ENCODE measurements at regions not wholly inside any gene's neighbourhood (a gene's known extent, or its start where the extent isn't known, plus 50 kb on each side); places are given as distances from the start of the nearest gene placed in this dataset.

DNA sequence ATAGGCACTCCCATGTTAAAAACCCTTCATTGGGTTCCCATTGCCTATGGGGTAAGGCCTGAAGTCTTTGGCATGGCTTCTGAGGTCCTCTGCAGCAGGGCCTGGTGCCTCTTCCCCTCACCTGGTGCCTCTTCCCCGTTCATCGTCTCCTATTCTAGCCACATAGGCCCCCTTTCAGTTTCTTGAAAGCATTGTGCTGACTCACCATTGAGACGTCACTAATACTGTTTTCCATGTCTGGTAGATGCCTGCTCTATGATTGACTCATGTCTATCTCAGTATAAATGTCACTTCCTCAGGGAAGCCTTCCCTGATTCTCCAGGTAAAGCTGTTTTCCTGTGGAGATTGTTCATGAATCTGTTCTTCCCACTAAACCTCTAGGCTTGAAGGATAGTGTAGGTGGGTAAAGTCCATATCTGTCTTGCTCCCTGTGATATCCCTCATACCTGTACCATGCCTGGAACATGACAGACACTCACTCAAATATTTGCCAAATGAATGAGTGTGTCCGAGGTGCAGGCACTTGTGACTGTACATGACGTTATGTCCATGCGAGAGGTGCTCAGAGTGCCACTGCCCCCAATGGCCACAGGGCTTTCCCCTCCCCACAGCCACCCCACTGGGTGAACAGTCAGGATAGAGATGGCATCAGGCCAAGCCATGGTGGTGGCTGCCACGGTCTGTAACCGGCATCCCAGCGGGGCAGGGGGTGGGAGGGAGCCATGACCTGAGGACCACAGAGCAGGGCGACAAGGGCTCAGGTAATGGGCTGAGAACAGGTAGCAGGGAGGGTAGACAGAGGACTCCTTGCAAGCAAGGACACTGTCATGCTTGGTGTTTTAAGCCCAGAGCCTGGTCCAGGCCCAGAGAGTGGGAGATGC is 85.2 kb upstream of the FAM20A start:
- H3K4me1 Mint-ChIP-seq = no peaks in the 10 kb centered on the region
- H3K36me3 Mint-ChIP-seq (ENCODE audit: low read depth) = peaks cover 2% of the 10 kb centered on the region
- H3K4me3 Mint-ChIP-seq = no peak overlapping the region
- H3K27me3 Mint-ChIP-seq (ENCODE audit: low read depth) = no peaks in the 10 kb centered on the region
- no peak overlapping the region for H3K27ac Mint-ChIP-seq (ENCODE audit: unreplicated experiment)
- TF ChIP-seq, protein P1, sequence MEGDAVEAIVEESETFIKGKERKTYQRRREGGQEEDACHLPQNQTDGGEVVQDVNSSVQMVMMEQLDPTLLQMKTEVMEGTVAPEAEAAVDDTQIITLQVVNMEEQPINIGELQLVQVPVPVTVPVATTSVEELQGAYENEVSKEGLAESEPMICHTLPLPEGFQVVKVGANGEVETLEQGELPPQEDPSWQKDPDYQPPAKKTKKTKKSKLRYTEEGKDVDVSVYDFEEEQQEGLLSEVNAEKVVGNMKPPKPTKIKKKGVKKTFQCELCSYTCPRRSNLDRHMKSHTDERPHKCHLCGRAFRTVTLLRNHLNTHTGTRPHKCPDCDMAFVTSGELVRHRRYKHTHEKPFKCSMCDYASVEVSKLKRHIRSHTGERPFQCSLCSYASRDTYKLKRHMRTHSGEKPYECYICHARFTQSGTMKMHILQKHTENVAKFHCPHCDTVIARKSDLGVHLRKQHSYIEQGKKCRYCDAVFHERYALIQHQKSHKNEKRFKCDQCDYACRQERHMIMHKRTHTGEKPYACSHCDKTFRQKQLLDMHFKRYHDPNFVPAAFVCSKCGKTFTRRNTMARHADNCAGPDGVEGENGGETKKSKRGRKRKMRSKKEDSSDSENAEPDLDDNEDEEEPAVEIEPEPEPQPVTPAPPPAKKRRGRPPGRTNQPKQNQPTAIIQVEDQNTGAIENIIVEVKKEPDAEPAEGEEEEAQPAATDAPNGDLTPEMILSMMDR (conservative IDR thresholded peaks at IDR 0.05) = no peak
- no peak for DNase-seq (ENCODE audit: low read depth, low spot score)
- peaks cover 14% of the 10 kb centered on the region for H3K9me3 Mint-ChIP-seq

- no peaks in the 10 kb centered on the region for H3K4me1 Mint-ChIP-seq
- H3K27me3 Mint-ChIP-seq (ENCODE audit: low read depth) = no peaks in the 10 kb centered on the region
- H3K4me3 Mint-ChIP-seq = no peak overlapping the region
- H3K9me3 Mint-ChIP-seq = peaks cover 14% of the 10 kb centered on the region
- peaks cover 2% of the 10 kb centered on the region for H3K36me3 Mint-ChIP-seq (ENCODE audit: low read depth)
- no peak for DNase-seq (ENCODE audit: low read depth, low spot score)
- TF ChIP-seq, protein P1 (conservative IDR thresholded peaks at IDR 0.05) = no peak
- H3K27ac Mint-ChIP-seq (ENCODE audit: unreplicated experiment) = no peak overlapping the region
Measured at GRCh38 chr17:68684949-68685357, 83.8 kb upstream of the FAM20A start.

DNA sequence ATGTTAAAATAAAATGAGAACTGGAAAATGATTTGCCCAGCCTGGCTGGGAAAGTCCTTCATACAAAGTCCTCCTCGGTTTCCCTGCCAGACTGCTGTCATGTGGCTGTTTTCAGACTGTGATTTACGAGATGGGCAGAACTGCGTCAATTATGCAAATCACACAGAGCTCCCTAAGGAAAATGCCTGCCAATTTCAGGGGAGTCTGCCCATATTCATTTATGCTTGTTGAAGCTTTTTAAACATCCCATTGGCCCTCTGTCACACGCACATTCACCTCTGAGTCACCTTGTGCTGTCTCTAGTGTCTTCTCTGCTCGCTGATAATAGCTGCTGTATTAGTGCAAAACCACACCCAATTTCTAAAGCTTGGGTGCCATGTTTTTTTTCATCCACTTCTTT is 81.7 kb upstream of the FAM20A start:
- H3K4me3 Mint-ChIP-seq = no peak overlapping the region
- TF ChIP-seq, protein P1 (conservative IDR thresholded peaks at IDR 0.05) = no peak
- H3K9me3 Mint-ChIP-seq = peaks cover 17% of the 10 kb centered on the region
- no peaks in the 10 kb centered on the region for H3K4me1 Mint-ChIP-seq
- peaks cover 2% of the 10 kb centered on the region for H3K36me3 Mint-ChIP-seq (ENCODE audit: low read depth)
- DNase-seq (ENCODE audit: low read depth, low spot score) = no peak
- no peak overlapping the region for H3K27ac Mint-ChIP-seq (ENCODE audit: unreplicated experiment)
- no peaks in the 10 kb centered on the region for H3K27me3 Mint-ChIP-seq (ENCODE audit: low read depth)

GRCh38 chr17:68679882-68680281 is 78.7 kb upstream of the FAM20A start:
- H3K4me3 Mint-ChIP-seq = no peak overlapping the region
- no peak overlapping the region for H3K27ac Mint-ChIP-seq (ENCODE audit: unreplicated experiment)
- TF ChIP-seq, protein P1 (conservative IDR thresholded peaks at IDR 0.05) = no peak

DNA sequence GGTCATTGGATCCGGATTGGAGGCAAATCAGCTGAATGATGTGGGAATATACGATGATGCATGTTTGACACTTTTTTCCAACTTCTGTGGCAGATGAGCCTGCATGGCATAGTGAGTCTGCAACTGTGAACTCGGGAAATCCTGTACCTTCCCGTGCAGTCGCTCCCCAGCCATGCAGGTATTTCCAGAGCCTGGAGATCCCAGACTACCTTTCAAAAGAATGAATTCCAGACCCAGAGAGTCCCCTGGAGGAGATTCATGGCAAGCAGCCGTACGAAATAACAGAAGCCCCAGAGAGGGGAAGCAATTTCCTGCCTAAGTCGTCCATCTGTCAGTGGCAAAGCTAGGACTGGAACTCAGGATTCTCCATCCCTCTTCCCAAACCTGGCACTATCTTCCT is 75.7 kb upstream of the FAM20A start:
- no peaks in the 10 kb centered on the region for H3K36me3 Mint-ChIP-seq (ENCODE audit: low read depth)
- no peak overlapping the region for H3K27ac Mint-ChIP-seq (ENCODE audit: unreplicated experiment)
- H3K27me3 Mint-ChIP-seq (ENCODE audit: low read depth) = no peaks in the 10 kb centered on the region
- TF ChIP-seq, protein P1 (conservative IDR thresholded peaks at IDR 0.05) = no peak
- no peak overlapping the region for H3K4me3 Mint-ChIP-seq
- peaks cover 4% of the 10 kb centered on the region for H3K4me1 Mint-ChIP-seq
- DNase-seq (ENCODE audit: low read depth, low spot score) = no peak
- H3K9me3 Mint-ChIP-seq = peaks cover 5% of the 10 kb centered on the region

More at GRCh38 chr17:68679882-68680281, 78.7 kb upstream of the FAM20A start:
- Mint-ChIP-seq H3K4me1 (peaks cover 4% of the 10 kb centered on the region), H3K9me3 (peaks cover 17% of the 10 kb centered on the region), H3K27me3 (ENCODE audit: low read depth) (no peaks in the 10 kb centered on the region), H3K36me3 (ENCODE audit: low read depth) (peaks cover 2% of the 10 kb centered on the region)
- no peak for DNase-seq (ENCODE audit: low read depth, low spot score)
